CD14-positive monocyte (primary cell): ENCODE measurements at regions not wholly inside any gene's neighbourhood (a gene's known extent, or its start where the extent isn't known, plus 50 kb on each side); places are given as distances from the start of the nearest gene placed in this dataset.

ENCODE experiments used
- DNase-seq, 3 donors: peaks; one replicate each; pipeline ENCODE4 v3.0.0-alpha.2; 2011 to 2022
- H2AFZ ChIP-seq: 2 replicates; pipeline ENCODE4 v1.6.0; 2012; ENCODE audit warnings: mild to moderate bottlenecking, low read depth, low read length, inconsistent platforms; ENCODE audit not compliant: insufficient read depth, poor library complexity, severe bottlenecking
- H3K27ac ChIP-seq, 2 donors: 1 replicate in 1 of 2; 2 replicates in 1 of 2; pipeline ENCODE4 v1.5.1; 2012 to 2013; ENCODE audit warnings: low read length in 2 of 2, control low read depth in 1 of 2, inconsistent platforms in 1 of 2, low read depth in 1 of 2, mild to moderate bottlenecking in 1 of 2
- H3K27me3 ChIP-seq, 2 donors: one replicate each; pipeline versions ENCODE4 v1.6.0 to v1.6.1; 2011 to 2013; ENCODE audit warnings: low read length in 2 of 2; ENCODE audit not compliant: control insufficient read depth in 2 of 2, insufficient read depth in 2 of 2
- H3K36me3 ChIP-seq, 2 donors: replicated peaks in 1 of 2; 1 replicate in 1 of 2; 2 replicates in 1 of 2; pipeline versions ENCODE4 v1.5.1 to v1.6.1; 2012 to 2013; ENCODE audit warnings: low read length in 2 of 2, control low read depth in 1 of 2, inconsistent platforms in 1 of 2, mild to moderate bottlenecking in 1 of 2; ENCODE audit not compliant: insufficient read depth in 2 of 2, control insufficient read depth in 1 of 2
- H3K4me1 ChIP-seq, 2 donors: 1 replicate in 1 of 2; 2 replicates in 1 of 2; pipeline versions ENCODE4 v1.5.1 to v1.6.1; 2012 to 2013; ENCODE audit warnings: low read length in 2 of 2, control low read depth in 1 of 2, inconsistent platforms in 1 of 2, mild to moderate bottlenecking in 1 of 2, moderate library complexity in 1 of 2; ENCODE audit not compliant: insufficient read depth in 2 of 2, control insufficient read depth in 1 of 2
- H3K4me2 ChIP-seq: replicated peaks from 2 replicates; pipeline ENCODE3; 2012; ENCODE audit warnings: low read length, moderate library complexity, mild to moderate bottlenecking; ENCODE audit not compliant: poor library complexity, severe bottlenecking; ENCODE audit errors: extremely low read depth
- H3K4me3 ChIP-seq, 3 experiments: fragments of 200-600 bp in 1 of 3; sonication (generic) in 1 of 3; replicated peaks in 1 of 3; 1 replicate in 2 of 3; 2 replicates in 1 of 3; pipeline ENCODE4 v1.5.1; 2011 to 2013; ENCODE audit warnings: low read length in 3 of 3, mild to moderate bottlenecking in 3 of 3, control low read depth in 2 of 3, low read depth in 2 of 3, inconsistent platforms in 1 of 3, moderate library complexity in 1 of 3
- H3K79me2 ChIP-seq: 2 replicates; pipeline ENCODE4 v1.6.0; 2012; ENCODE audit warnings: mild to moderate bottlenecking, control low read depth, inconsistent platforms, low read length, moderate library complexity; ENCODE audit not compliant: insufficient read depth
- H3K9ac ChIP-seq: 2 replicates; pipeline ENCODE4 v1.6.0; 2017; ENCODE audit warnings: low read length, mild to moderate bottlenecking; ENCODE audit not compliant: insufficient read depth, poor library complexity, severe bottlenecking
- H3K9me3 ChIP-seq, 2 donors: replicated peaks in 1 of 2; 1 replicate in 1 of 2; 2 replicates in 1 of 2; pipeline versions ENCODE4 v1.5.1 to v1.6.1; 2012 to 2013; ENCODE audit warnings: low read length in 2 of 2, control low read depth in 1 of 2; ENCODE audit not compliant: control insufficient read depth in 1 of 2, insufficient read depth in 1 of 2
- H4K20me1 ChIP-seq: 2 replicates; pipeline ENCODE4 v1.6.0; 2012; ENCODE audit warnings: mild to moderate bottlenecking, low read length, control low read depth, moderate library complexity; ENCODE audit not compliant: insufficient read depth
- H3K27ac Mint-ChIP-seq, 7 donors: one replicate each; pipeline ENCODE4 v1.8.0; 2020; ENCODE audit warnings: mild to moderate bottlenecking in 7 of 7, mixed read lengths in 7 of 7, moderate library complexity in 6 of 7, inconsistent platforms in 2 of 7
- H3K27me3 Mint-ChIP-seq, 3 donors: one replicate each; pipeline ENCODE4 v1.8.0; 2021 to 2022; ENCODE audit warnings: low read depth in 3 of 3, mild to moderate bottlenecking in 3 of 3, mixed read lengths in 3 of 3, moderate library complexity in 3 of 3, inconsistent platforms in 1 of 3
- H3K36me3 Mint-ChIP-seq, 2 donors: one replicate each; pipeline ENCODE4 v1.8.0; 2020; ENCODE audit warnings: mixed read lengths in 2 of 2, inconsistent platforms in 1 of 2, mild to moderate bottlenecking in 1 of 2
- H3K4me1 Mint-ChIP-seq: one replicate; pipeline ENCODE4 v1.8.0; 2020; ENCODE audit warnings: mild to moderate bottlenecking, mixed read lengths
- H3K4me3 Mint-ChIP-seq, 2 donors: one replicate each; pipeline ENCODE4 v1.8.0; 2020; ENCODE audit warnings: mild to moderate bottlenecking in 2 of 2, mixed read lengths in 2 of 2, moderate library complexity in 1 of 2
- H3K9me3 Mint-ChIP-seq, 7 donors: one replicate each; pipeline ENCODE4 v1.8.0; 2020 to 2022; ENCODE audit warnings: mixed read lengths in 7 of 7, mild to moderate bottlenecking in 6 of 7, moderate library complexity in 6 of 7, inconsistent platforms in 2 of 7
- WGBS: methylation state at CpG from one replicate; pipeline ENCODE4 v1.1.5; 2013; ENCODE audit warnings: missing lambda C conversion rate; ENCODE audit not compliant: insufficient coverage; 5-methylcytosine and 5-hydroxymethylcytosine counted together
- intact Hi-C, 2 donors: fragments of 100-400 bp; cut with micrococcal nuclease; formaldehyde crosslinking; loops; one replicate each; pipeline versions ENCODE4 v1.15.0 to v1.15.1; 2023
- TF ChIP-seq, protein P1 (sequence below): fragments of 200-600 bp; IDR thresholded peaks from one replicate; pipeline ENCODE4 v1.8.0; 2022; ENCODE audit warnings: antibody characterized with exemption, mild to moderate bottlenecking

DNA sequence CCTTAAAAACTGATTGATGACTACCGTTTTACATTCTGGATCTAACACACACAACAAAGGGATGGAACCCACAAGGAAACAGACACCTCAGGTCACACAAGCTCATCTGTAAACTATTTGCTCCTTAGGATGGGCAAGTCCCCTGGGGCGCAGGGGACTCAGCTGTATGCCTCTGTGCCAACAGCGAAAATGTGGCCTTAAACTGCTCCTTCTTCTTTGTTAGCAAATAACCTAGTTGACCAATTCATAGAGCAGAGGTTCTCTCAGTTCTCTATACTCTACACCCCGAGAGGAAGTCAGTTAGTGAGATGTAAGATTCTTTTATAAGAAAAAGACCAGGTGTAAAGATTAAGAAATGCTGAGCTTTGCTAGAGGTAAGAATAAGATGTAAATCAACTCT is 181.9 kb upstream of the PRSS58 start:
- H3K9me3 Mint-ChIP-seq: peaks cover 7 to 13% (median 9%) of the 10 kb centered on the region in 7 donors
- H3K27me3 Mint-ChIP-seq: peaks cover 0 to 3% (median 0%) of the 10 kb centered on the region in 3 donors
- DNase-seq: peak; percentile 18 to 39 (median 22)
- Histone ChIP-seq H4K20me1 (no peaks in the 10 kb centered on the region), H3K36me3 (no peaks in the 10 kb centered on the region), H3K27ac (peak overlapping the region in 1 of 2 donors; percentile 69), H2AFZ (no peak overlapping the region), H3K9me3 (peaks cover 0 to 7% of the 10 kb centered on the region in 2 donors), H3K79me2 (no peaks in the 10 kb centered on the region), H3K4me1 (peaks cover 65% of the 10 kb centered on the region in 2 donors), H3K4me2 (no peak overlapping the region), H3K9ac (no peak overlapping the region), H3K27me3 (no peaks in the 10 kb centered on the region), H3K4me3 (no peak overlapping the region)
- H3K36me3 Mint-ChIP-seq: no peaks in the 10 kb centered on the region
- intact Hi-C loops: no loop called here
- H3K4me3 Mint-ChIP-seq: no peak overlapping the region
- TF ChIP-seq, protein P1, sequence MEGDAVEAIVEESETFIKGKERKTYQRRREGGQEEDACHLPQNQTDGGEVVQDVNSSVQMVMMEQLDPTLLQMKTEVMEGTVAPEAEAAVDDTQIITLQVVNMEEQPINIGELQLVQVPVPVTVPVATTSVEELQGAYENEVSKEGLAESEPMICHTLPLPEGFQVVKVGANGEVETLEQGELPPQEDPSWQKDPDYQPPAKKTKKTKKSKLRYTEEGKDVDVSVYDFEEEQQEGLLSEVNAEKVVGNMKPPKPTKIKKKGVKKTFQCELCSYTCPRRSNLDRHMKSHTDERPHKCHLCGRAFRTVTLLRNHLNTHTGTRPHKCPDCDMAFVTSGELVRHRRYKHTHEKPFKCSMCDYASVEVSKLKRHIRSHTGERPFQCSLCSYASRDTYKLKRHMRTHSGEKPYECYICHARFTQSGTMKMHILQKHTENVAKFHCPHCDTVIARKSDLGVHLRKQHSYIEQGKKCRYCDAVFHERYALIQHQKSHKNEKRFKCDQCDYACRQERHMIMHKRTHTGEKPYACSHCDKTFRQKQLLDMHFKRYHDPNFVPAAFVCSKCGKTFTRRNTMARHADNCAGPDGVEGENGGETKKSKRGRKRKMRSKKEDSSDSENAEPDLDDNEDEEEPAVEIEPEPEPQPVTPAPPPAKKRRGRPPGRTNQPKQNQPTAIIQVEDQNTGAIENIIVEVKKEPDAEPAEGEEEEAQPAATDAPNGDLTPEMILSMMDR: no peak
- peak overlapping the region in 5 of 7 donors; percentile 10 to 87 (median 57) for H3K27ac Mint-ChIP-seq
- peaks cover 68% of the 10 kb centered on the region for H3K4me1 Mint-ChIP-seq
- WGBS: 14% methylated on average over 1 of the region's 4 CpGs

GRCh38 chr7:142438923-142439515 is 181.2 kb upstream of the PRSS58 start:
- peaks cover 64 to 65% of the 10 kb centered on the region in 2 donors for H3K4me1 ChIP-seq
- Mint-ChIP-seq H3K4me3 (no peak overlapping the region), H3K9me3 (peaks cover 7 to 13% (median 9%) of the 10 kb centered on the region in 7 donors), H3K27me3 (peaks cover 0 to 3% (median 0%) of the 10 kb centered on the region in 3 donors), H3K4me1 (peaks cover 68% of the 10 kb centered on the region), H3K36me3 (no peaks in the 10 kb centered on the region), H3K27ac (peak overlapping the region in 4 of 7 donors; percentile 28 to 68 (median 44))
- H3K9me3 ChIP-seq: peaks cover 0 to 7% of the 10 kb centered on the region in 2 donors
- H2AFZ ChIP-seq: no peak overlapping the region
- H3K36me3 ChIP-seq: no peaks in the 10 kb centered on the region
- TF ChIP-seq, protein P1: no peak
- peak overlapping the region in 1 of 2 donors; percentile 69 for H3K27ac ChIP-seq
- no peaks in the 10 kb centered on the region for H4K20me1 ChIP-seq
- 77% methylated on average over 5 of the region's 8 CpGs for WGBS
- H3K9ac ChIP-seq: no peak overlapping the region
- intact Hi-C loops: no loop called here
- H3K4me3 ChIP-seq: no peak overlapping the region
- no peaks in the 10 kb centered on the region for H3K27me3 ChIP-seq
- no peaks in the 10 kb centered on the region for H3K79me2 ChIP-seq
- DNase-seq: no peak
- no peak overlapping the region for H3K4me2 ChIP-seq
